ENCODE measurements at regions not wholly inside any gene's neighbourhood (a gene's known extent, or its start where the extent isn't known, plus 50 kb on each side); places are given as distances from the start of the nearest gene placed in this dataset.

- no peak for DNase-seq
Observed at GRCh38 chr2:16161768-16162490, 221.6 kb downstream of the MYCN start.

- DNase-seq: no peak
Observed at GRCh38 chr2:16161085-16161565, 220.8 kb downstream of the MYCN start.

GRCh38 chr2:16160281-16161084 is 220.1 kb downstream of the MYCN start:
- no peak for DNase-seq

- DNase-seq: no peak
Observed at GRCh38 chr2:16156411-16156810, 216.1 kb downstream of the MYCN start.

- no peak for DNase-seq
Observed at GRCh38 chr2:16155766-16156165, 215.4 kb downstream of the MYCN start.

- no peak for DNase-seq
Observed at GRCh38 chr2:16155366-16155765, 215.0 kb downstream of the MYCN start.

- DNase-seq: no peak
Observed at GRCh38 chr2:16154501-16155280, 214.3 kb downstream of the MYCN start.

- DNase-seq: no peak
Observed at GRCh38 chr2:16154061-16154460, 213.7 kb downstream of the MYCN start.

- no peak for DNase-seq
Observed at GRCh38 chr2:16153754-16154035, 213.3 kb downstream of the MYCN start.

- DNase-seq: no peak
Observed at GRCh38 chr2:16152928-16153753, 212.8 kb downstream of the MYCN start.

GRCh38 chr2:16152071-16152927 is 211.9 kb downstream of the MYCN start:
- DNase-seq: no peak

GRCh38 chr2:16151651-16152050 is 211.3 kb downstream of the MYCN start:
- DNase-seq: no peak

- DNase-seq: no peak
Observed at GRCh38 chr2:16151281-16151570, 210.9 kb downstream of the MYCN start.

- DNase-seq: no peak
Observed at GRCh38 chr2:16150456-16151280, 210.3 kb downstream of the MYCN start.

- DNase-seq: no peak
Observed at GRCh38 chr2:16149349-16150243, 209.2 kb downstream of the MYCN start.

GRCh38 chr2:16148632-16149348 is 208.4 kb downstream of the MYCN start:
- DNase-seq: no peak

GRCh38 chr2:16142383-16143361 is 202.3 kb downstream of the MYCN start:
- no peak for DNase-seq

- no peak for DNase-seq
Observed at GRCh38 chr2:16141641-16141921, 201.2 kb downstream of the MYCN start.

All from NCI-H2227 treated with DMSO at 0.1 percent for 48 hours (cell line).